Tibial nerve (tissue), 3 donors: ENCODE measurements at regions not wholly inside any gene's neighbourhood (a gene's known extent, or its start where the extent isn't known, plus 50 kb on each side); places are given as distances from the start of the nearest gene placed in this dataset.

ENCODE experiments used
- POLR2A ChIP-seq, 2 donors: fragments of 450-650 bp; IDR thresholded peaks; one replicate each; pipeline ENCODE4 v1.6.1; 2017; ENCODE audit warnings: antibody characterized with exemption in 2 of 2, mild to moderate bottlenecking in 2 of 2, moderate library complexity in 2 of 2
- TF ChIP-seq, protein P1 (sequence below), 5 experiments: fragments of 200-600 bp in 3 of 5; fragments of 450-650 bp in 2 of 5; sonication (generic) in 3 of 5; IDR thresholded peaks; one replicate each; pipeline ENCODE4 v1.5.1; 2016 to 2019; ENCODE audit warnings: antibody characterized with exemption in 5 of 5, mild to moderate bottlenecking in 3 of 5, moderate library complexity in 2 of 5

DNA sequence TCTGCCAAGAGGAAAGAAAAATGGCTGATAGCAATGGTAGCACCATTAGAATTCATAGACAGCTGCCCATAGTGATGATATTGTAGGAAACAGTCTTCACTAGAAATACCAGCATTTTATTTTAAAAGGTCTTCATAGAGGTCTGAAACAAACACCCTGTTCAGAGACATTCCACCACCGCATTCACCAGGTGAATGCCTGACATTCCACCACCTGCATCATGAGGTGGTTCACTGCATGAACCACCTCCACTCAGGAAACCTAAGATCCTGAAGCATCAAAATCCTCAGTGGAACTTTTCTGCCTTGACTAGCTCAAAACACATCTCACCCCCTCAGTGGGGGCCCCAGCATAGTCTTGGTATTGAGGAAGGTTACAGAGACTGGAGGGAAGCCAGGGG lies 91.5 kb upstream of the COX10 start:
- TF ChIP-seq, protein P1, sequence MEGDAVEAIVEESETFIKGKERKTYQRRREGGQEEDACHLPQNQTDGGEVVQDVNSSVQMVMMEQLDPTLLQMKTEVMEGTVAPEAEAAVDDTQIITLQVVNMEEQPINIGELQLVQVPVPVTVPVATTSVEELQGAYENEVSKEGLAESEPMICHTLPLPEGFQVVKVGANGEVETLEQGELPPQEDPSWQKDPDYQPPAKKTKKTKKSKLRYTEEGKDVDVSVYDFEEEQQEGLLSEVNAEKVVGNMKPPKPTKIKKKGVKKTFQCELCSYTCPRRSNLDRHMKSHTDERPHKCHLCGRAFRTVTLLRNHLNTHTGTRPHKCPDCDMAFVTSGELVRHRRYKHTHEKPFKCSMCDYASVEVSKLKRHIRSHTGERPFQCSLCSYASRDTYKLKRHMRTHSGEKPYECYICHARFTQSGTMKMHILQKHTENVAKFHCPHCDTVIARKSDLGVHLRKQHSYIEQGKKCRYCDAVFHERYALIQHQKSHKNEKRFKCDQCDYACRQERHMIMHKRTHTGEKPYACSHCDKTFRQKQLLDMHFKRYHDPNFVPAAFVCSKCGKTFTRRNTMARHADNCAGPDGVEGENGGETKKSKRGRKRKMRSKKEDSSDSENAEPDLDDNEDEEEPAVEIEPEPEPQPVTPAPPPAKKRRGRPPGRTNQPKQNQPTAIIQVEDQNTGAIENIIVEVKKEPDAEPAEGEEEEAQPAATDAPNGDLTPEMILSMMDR (IDR thresholded peaks at IDR 0.05), result no peak
- TF ChIP-seq POLR2A (IDR thresholded peaks at IDR 0.05), result no peak
